ENCODE measurements at regions not wholly inside any gene's neighbourhood (a gene's known extent, or its start where the extent isn't known, plus 50 kb on each side); places are given as distances from the start of the nearest gene placed in this dataset.
"Not testable (repeated sequence)": the region's sequence is repeated elsewhere in the genome, so short reads cannot be mapped to it uniquely, and the experiment has no call there.

GRCh38 chr7:112670193-112670592, 120.0 kb downstream of the TMEM168 start:
- TF ChIP-seq CTCF (conservative IDR thresholded peaks at IDR 0.05; ENCODE audit: low read depth, low read length): no peak
- H3K4me3 ChIP-seq (ENCODE audit: low read length): no peak overlapping the region
- DNase-seq (ENCODE audit: low read depth): no peak

- no peak overlapping the region for H3K4me3 ChIP-seq (ENCODE audit: low read length)
- no peak for DNase-seq (ENCODE audit: low read depth)
- TF ChIP-seq CTCF (conservative IDR thresholded peaks at IDR 0.05; ENCODE audit: low read depth, low read length): no peak
Measured at GRCh38 chr7:112678626-112679025, 111.6 kb downstream of the TMEM168 start.

GRCh38 chr7:112689466-112690177, 100.6 kb downstream of the TMEM168 start:
- H3K4me3 ChIP-seq (ENCODE audit: low read length); DNase-seq (ENCODE audit: low read depth): not testable (repeated sequence)

- DNase-seq (ENCODE audit: low read depth): no peak
- TF ChIP-seq CTCF (conservative IDR thresholded peaks at IDR 0.05; ENCODE audit: low read depth, low read length): no peak
- no peak overlapping the region for H3K4me3 ChIP-seq (ENCODE audit: low read length)
Measured at GRCh38 chr7:112692333-112692732, 97.9 kb downstream of the TMEM168 start.

GRCh38 chr7:112697211-112697610, 93.0 kb downstream of the TMEM168 start:
- not testable (repeated sequence) for DNase-seq (ENCODE audit: low read depth); H3K4me3 ChIP-seq (ENCODE audit: low read length)

- DNase-seq (ENCODE audit: low read depth): no peak
- no peak for TF ChIP-seq CTCF (conservative IDR thresholded peaks at IDR 0.05; ENCODE audit: low read depth, low read length)
- H3K4me3 ChIP-seq (ENCODE audit: low read length): no peak overlapping the region
Measured at GRCh38 chr7:112699725-112700513, 90.3 kb downstream of the TMEM168 start.

- H3K4me3 ChIP-seq (ENCODE audit: low read length): no peak overlapping the region
- no peak for DNase-seq (ENCODE audit: low read depth)
- no peak for TF ChIP-seq CTCF (conservative IDR thresholded peaks at IDR 0.05; ENCODE audit: low read depth, low read length)
Measured at GRCh38 chr7:112701456-112701855, 88.7 kb downstream of the TMEM168 start.

GRCh38 chr7:112707655-112708054, 82.5 kb downstream of the TMEM168 start:
- no peak for TF ChIP-seq CTCF (conservative IDR thresholded peaks at IDR 0.05; ENCODE audit: low read depth, low read length)
- H3K4me3 ChIP-seq (ENCODE audit: low read length): no peak overlapping the region
- DNase-seq (ENCODE audit: low read depth): no peak
